ENCODE measurements at regions not wholly inside any gene's neighbourhood (a gene's known extent, or its start where the extent isn't known, plus 50 kb on each side); places are given as distances from the start of the nearest gene placed in this dataset.

DNA sequence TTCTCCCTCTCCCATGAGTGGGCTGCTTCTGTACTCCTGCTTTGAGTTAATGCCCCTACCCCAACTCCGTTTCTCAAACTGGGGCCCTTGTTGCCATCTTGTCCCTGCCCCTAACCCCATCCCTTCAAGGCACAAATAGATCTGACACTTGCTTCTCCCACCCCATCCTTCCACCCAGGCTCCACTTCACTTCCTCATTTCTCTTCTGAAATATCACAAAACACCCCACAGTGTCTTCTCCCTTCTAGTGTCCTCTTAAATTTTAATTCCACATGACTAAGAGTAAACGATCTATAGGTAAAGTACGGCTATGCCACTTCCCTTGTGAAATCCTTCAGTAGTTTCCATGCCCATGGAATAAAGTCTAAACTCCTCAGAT is 571.6 kb upstream of the NOX3 start:
- intact Hi-C loops (cut with micrococcal nuclease) (no loop called here), in situ Hi-C loops (cut with MboI; ENCODE audit: low sequenced_read_pairs) (no loop called here), dilution Hi-C loops (cut with HindIII; ENCODE audit: low sequenced_read_pairs, unreplicated experiment) (no loop called here)
- DNase-seq (no peak), ATAC-seq (ENCODE audit: low read depth) (no peak)
- H3K18ac ChIP-seq (ENCODE audit: low read depth, low read length): 0 out of 2 replicates have a peak overlapping the region, but pooled peaks have one; percentile 13
- H3K36me3 ChIP-seq (ENCODE audit: control insufficient read depth, insufficient read depth, low read length): no peaks in the 10 kb centered on the region
- no peak overlapping the region for H3K23ac ChIP-seq (ENCODE audit: low read depth, low read length)
- H3K9me1 ChIP-seq (ENCODE audit: insufficient read depth, low read length): no peaks in the 10 kb centered on the region
- H3K27me3 ChIP-seq (ENCODE audit: control insufficient read depth, insufficient read depth, low read length): no peaks in the 10 kb centered on the region
- no TSS peak for BruUV-seq (replicated peaks)
- H3K4me1 ChIP-seq (ENCODE audit: control insufficient read depth, insufficient read depth, low read length): peaks cover under 1% of the 10 kb centered on the region
- H3K14ac ChIP-seq (replicated peaks; ENCODE audit: low read depth, low read length): no peak overlapping the region
- H2BK15ac ChIP-seq (ENCODE audit: low read depth, low read length): no peak overlapping the region
- no peak overlapping the region for H3K9ac ChIP-seq (ENCODE audit: low read depth, low read length)
- no peak overlapping the region for H4K91ac ChIP-seq (ENCODE audit: insufficient read depth, low read depth, low read length)
- no peak overlapping the region for H2BK120ac ChIP-seq (ENCODE audit: low read depth, low read length)
- H3K4ac ChIP-seq (ENCODE audit: low read depth, low read length): no peak overlapping the region
- H3K9me3 ChIP-seq (ENCODE audit: control insufficient read depth, insufficient read depth, low read length): peaks cover 8% of the 10 kb centered on the region
- H3K4me3 ChIP-seq (ENCODE audit: insufficient read depth, low read depth, low read length): no peak overlapping the region
- H2AFZ ChIP-seq (replicated peaks; ENCODE audit: low read length, poor library complexity): no peak overlapping the region
- H3K56ac ChIP-seq (ENCODE audit: extremely low read depth, insufficient read depth, low read length): no peak overlapping the region
- H2AK9ac ChIP-seq (replicated peaks; ENCODE audit: low read depth, low read length, poor library complexity): no peak overlapping the region
- WGBS, 2 experiments (ENCODE audit: extremely low coverage in 2 of 2, insufficient read length in 1 of 2): 72% methylated on average over 3 of the region's 3 CpGs; no CpG with 5 or more reads in 1 of the 2 experiments
- H2BK20ac ChIP-seq (ENCODE audit: low read depth, low read length): no peak overlapping the region
- no peak overlapping the region for H3K27ac ChIP-seq (ENCODE audit: insufficient read depth, low read length)
- ChIA-PET CTCF (no interaction called here), POLR2A (ENCODE audit: unreplicated experiment) (no interaction called here)
- no peak overlapping the region for H3K4me2 ChIP-seq (ENCODE audit: low read depth, low read length)
- no peak overlapping the region for H4K8ac ChIP-seq (ENCODE audit: low read depth in 2 of 2, low read length in 2 of 2)
- H4K5ac ChIP-seq (ENCODE audit: low read depth, low read length): no peak overlapping the region
- no peaks in the 10 kb centered on the region for H3K79me1 ChIP-seq (ENCODE audit: low read depth in 1 of 2, low read length in 2 of 2)
- H2AK5ac ChIP-seq (ENCODE audit: low read depth, low read length): no peak overlapping the region
- no peak for TF ChIP-seq CHD1 (IDR thresholded peaks at IDR 0.05; ENCODE audit: low read depth, low read length)
- TF ChIP-seq FOS (IDR thresholded peaks at IDR 0.05; ENCODE audit: low read depth, low read length): no peak
- no peak for TF ChIP-seq MAZ (IDR thresholded peaks at IDR 0.05; ENCODE audit: borderline replicate concordance, low read depth, low read length)
- TF ChIP-seq CEBPB (IDR thresholded peaks at IDR 0.05; ENCODE audit: low read depth, low read length): no peak
- no peak for TF ChIP-seq POLR2A (IDR thresholded peaks at IDR 0.05; ENCODE audit: low read depth, low read length)
- TF ChIP-seq SMC3 (IDR thresholded peaks at IDR 0.05; ENCODE audit: low read depth, low read length): no peak
- no peak for TF ChIP-seq MXI1 (IDR thresholded peaks at IDR 0.05; ENCODE audit: borderline replicate concordance, low read depth, low read length)
- TF ChIP-seq, protein P1, sequence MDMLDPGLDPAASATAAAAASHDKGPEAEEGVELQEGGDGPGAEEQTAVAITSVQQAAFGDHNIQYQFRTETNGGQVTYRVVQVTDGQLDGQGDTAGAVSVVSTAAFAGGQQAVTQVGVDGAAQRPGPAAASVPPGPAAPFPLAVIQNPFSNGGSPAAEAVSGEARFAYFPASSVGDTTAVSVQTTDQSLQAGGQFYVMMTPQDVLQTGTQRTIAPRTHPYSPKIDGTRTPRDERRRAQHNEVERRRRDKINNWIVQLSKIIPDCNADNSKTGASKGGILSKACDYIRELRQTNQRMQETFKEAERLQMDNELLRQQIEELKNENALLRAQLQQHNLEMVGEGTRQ (IDR thresholded peaks at IDR 0.05; ENCODE audit: low read depth, low read length): no peak
- no peak for TF ChIP-seq RFX5 (IDR thresholded peaks at IDR 0.05; ENCODE audit: low read depth, low read length)
- TF ChIP-seq, protein P2, sequence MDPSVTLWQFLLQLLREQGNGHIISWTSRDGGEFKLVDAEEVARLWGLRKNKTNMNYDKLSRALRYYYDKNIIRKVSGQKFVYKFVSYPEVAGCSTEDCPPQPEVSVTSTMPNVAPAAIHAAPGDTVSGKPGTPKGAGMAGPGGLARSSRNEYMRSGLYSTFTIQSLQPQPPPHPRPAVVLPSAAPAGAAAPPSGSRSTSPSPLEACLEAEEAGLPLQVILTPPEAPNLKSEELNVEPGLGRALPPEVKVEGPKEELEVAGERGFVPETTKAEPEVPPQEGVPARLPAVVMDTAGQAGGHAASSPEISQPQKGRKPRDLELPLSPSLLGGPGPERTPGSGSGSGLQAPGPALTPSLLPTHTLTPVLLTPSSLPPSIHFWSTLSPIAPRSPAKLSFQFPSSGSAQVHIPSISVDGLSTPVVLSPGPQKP (IDR thresholded peaks at IDR 0.05; ENCODE audit: borderline replicate concordance, low read depth, low read length): no peak
- TF ChIP-seq MAFK (IDR thresholded peaks at IDR 0.05; ENCODE audit: low read depth, low read length): no peak
- no peak for TF ChIP-seq RAD21 (IDR thresholded peaks at IDR 0.05; ENCODE audit: low read length)
- TF ChIP-seq RCOR1 (IDR thresholded peaks at IDR 0.05; ENCODE audit: insufficient replicate concordance, low read length): no peak
- TF ChIP-seq, protein P3, sequence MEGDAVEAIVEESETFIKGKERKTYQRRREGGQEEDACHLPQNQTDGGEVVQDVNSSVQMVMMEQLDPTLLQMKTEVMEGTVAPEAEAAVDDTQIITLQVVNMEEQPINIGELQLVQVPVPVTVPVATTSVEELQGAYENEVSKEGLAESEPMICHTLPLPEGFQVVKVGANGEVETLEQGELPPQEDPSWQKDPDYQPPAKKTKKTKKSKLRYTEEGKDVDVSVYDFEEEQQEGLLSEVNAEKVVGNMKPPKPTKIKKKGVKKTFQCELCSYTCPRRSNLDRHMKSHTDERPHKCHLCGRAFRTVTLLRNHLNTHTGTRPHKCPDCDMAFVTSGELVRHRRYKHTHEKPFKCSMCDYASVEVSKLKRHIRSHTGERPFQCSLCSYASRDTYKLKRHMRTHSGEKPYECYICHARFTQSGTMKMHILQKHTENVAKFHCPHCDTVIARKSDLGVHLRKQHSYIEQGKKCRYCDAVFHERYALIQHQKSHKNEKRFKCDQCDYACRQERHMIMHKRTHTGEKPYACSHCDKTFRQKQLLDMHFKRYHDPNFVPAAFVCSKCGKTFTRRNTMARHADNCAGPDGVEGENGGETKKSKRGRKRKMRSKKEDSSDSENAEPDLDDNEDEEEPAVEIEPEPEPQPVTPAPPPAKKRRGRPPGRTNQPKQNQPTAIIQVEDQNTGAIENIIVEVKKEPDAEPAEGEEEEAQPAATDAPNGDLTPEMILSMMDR (conservative IDR thresholded peaks at IDR 0.05; ENCODE audit: low read depth, low read length): no peak
- H4K20me1 ChIP-seq (ENCODE audit: insufficient read depth, low read length): no peaks in the 10 kb centered on the region
- no peak overlapping the region for H2BK5ac ChIP-seq (ENCODE audit: low read depth, low read length, poor library complexity, severe bottlenecking)
